ENCODE measurements at regions not wholly inside any gene's neighbourhood (a gene's known extent, or its start where the extent isn't known, plus 50 kb on each side); places are given as distances from the start of the nearest gene placed in this dataset.
"Not testable (repeated sequence)": the region's sequence is repeated elsewhere in the genome, so short reads cannot be mapped to it uniquely, and the experiment has no call there.

GRCh38 chr10:78096486-78096885, 62.8 kb downstream of the RPS24 start:
- DNase-seq (ENCODE audit: low read depth) = peak; percentile 5

GRCh38 chr10:78102593-78102992, 68.9 kb downstream of the RPS24 start:
- DNase-seq (ENCODE audit: low read depth) = not testable (repeated sequence)

GRCh38 chr10:78109210-78109609, 75.5 kb downstream of the RPS24 start:
- DNase-seq (ENCODE audit: low read depth) = no peak

GRCh38 chr10:78115135-78115853, 81.6 kb downstream of the RPS24 start:
- no peak for DNase-seq (ENCODE audit: low read depth)

- no peak for DNase-seq (ENCODE audit: low read depth)
Measured at GRCh38 chr10:78116361-78116760, 82.7 kb downstream of the RPS24 start.

- no peak for DNase-seq (ENCODE audit: low read depth)
Measured at GRCh38 chr10:78118591-78118990, 84.9 kb downstream of the RPS24 start.

GRCh38 chr10:78121801-78122200, 88.1 kb downstream of the RPS24 start:
- DNase-seq (ENCODE audit: low read depth) = no peak

GRCh38 chr10:78124167-78124566, 90.5 kb downstream of the RPS24 start:
- DNase-seq (ENCODE audit: low read depth) = no peak

GRCh38 chr10:78129211-78129610, 95.5 kb downstream of the RPS24 start:
- DNase-seq (ENCODE audit: low read depth) = no peak

GRCh38 chr10:78130966-78131710, 97.5 kb downstream of the RPS24 start:
- no peak for DNase-seq (ENCODE audit: low read depth)

GRCh38 chr10:78134773-78135306, 101.2 kb downstream of the RPS24 start:
- DNase-seq (ENCODE audit: low read depth) = no peak

GRCh38 chr10:78137147-78137546, 103.5 kb downstream of the RPS24 start:
- DNase-seq (ENCODE audit: low read depth) = no peak

- DNase-seq (ENCODE audit: low read depth) = no peak
Measured at GRCh38 chr10:78139341-78139740, 105.7 kb downstream of the RPS24 start.

GRCh38 chr10:78140066-78140630, 106.5 kb downstream of the RPS24 start:
- no peak for DNase-seq (ENCODE audit: low read depth)

- DNase-seq (ENCODE audit: low read depth) = no peak
Measured at GRCh38 chr10:78143576-78143975, 109.9 kb downstream of the RPS24 start.

GRCh38 chr10:78146200-78146599, 112.5 kb downstream of the RPS24 start:
- no peak for DNase-seq (ENCODE audit: low read depth)

- no peak for DNase-seq (ENCODE audit: low read depth)
Measured at GRCh38 chr10:78147202-78147601, 113.5 kb downstream of the RPS24 start.

GRCh38 chr10:78148216-78148960, 114.7 kb downstream of the RPS24 start:
- DNase-seq (ENCODE audit: low read depth) = no peak

- DNase-seq (ENCODE audit: low read depth) = no peak
Measured at GRCh38 chr10:78148961-78149612, 115.4 kb downstream of the RPS24 start.

GRCh38 chr10:78150756-78151155, 117.1 kb downstream of the RPS24 start:
- no peak for DNase-seq (ENCODE audit: low read depth)

GRCh38 chr10:78155722-78156121, 122.1 kb downstream of the RPS24 start:
- DNase-seq (ENCODE audit: low read depth) = no peak

- DNase-seq (ENCODE audit: low read depth) = no peak
Measured at GRCh38 chr10:78160591-78160990, 126.9 kb downstream of the RPS24 start.
